Duodenal mucosa (tissue), 2 donors: ENCODE measurements at regions not wholly inside any gene's neighbourhood (a gene's known extent, or its start where the extent isn't known, plus 50 kb on each side); places are given as distances from the start of the nearest gene placed in this dataset.

ENCODE experiments used
- H3K27ac ChIP-seq: one replicate; pipeline ENCODE4 v1.7.0; 2013; ENCODE audit warnings: low read depth, low read length
- H3K27me3 ChIP-seq, 2 donors: one replicate each; pipeline ENCODE4 v1.7.0; 2013; ENCODE audit warnings: low read length in 2 of 2, control low read depth in 1 of 2; ENCODE audit not compliant: insufficient read depth in 2 of 2, control insufficient read depth in 1 of 2
- H3K36me3 ChIP-seq, 2 donors: one replicate each; pipeline ENCODE4 v1.7.0; 2013; ENCODE audit warnings: low read length in 2 of 2, control low read depth in 1 of 2; ENCODE audit not compliant: insufficient read depth in 2 of 2, control insufficient read depth in 1 of 2
- H3K4me1 ChIP-seq, 2 donors: one replicate each; pipeline ENCODE4 v1.7.0; 2013; ENCODE audit warnings: low read length in 2 of 2, control low read depth in 1 of 2; ENCODE audit not compliant: insufficient read depth in 2 of 2, control insufficient read depth in 1 of 2
- H3K4me3 ChIP-seq, 2 donors: one replicate each; pipeline ENCODE4 v1.7.0; 2013; ENCODE audit warnings: low read length in 2 of 2, low read depth in 1 of 2
- H3K9ac ChIP-seq, 2 donors: one replicate each; pipeline ENCODE4 v1.7.0; 2013; ENCODE audit warnings: low read length in 2 of 2, low read depth in 1 of 2
- H3K9me3 ChIP-seq, 2 donors: one replicate each; pipeline ENCODE4 v1.7.0; 2013; ENCODE audit warnings: low read length in 2 of 2, control low read depth in 1 of 2; ENCODE audit not compliant: control insufficient read depth in 1 of 2

DNA sequence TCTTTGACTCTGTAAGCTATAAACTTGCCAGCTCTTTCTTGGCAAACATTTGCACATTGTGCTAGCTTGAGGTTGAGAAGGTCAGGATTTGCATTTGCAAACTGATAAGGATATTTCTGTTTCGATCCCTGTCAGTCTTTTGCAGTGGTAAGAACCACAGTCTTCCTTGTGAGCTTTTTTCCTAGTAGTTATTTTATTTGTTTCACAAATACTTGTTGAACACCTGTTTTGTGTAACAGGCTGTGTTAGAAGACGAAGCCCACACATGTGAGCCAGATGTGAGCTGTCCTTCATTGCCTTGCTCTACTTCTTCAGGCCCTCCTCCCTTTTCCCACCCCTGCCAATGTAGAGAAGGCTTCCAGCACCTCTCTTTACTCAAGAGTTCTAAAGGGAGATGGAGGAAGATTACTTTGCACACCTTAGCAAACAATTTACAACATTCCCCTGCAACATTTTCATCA is 327.0 kb upstream of the KLF4 start:
- Histone ChIP-seq H3K9ac (no peak overlapping the region), H3K27me3 (no peaks in the 10 kb centered on the region), H3K9me3 (no peaks in the 10 kb centered on the region), H3K4me1 (peaks cover 9 to 21% of the 10 kb centered on the region in 2 donors), H3K4me3 (no peak overlapping the region), H3K27ac (no peak overlapping the region), H3K36me3 (no peaks in the 10 kb centered on the region)

DNA sequence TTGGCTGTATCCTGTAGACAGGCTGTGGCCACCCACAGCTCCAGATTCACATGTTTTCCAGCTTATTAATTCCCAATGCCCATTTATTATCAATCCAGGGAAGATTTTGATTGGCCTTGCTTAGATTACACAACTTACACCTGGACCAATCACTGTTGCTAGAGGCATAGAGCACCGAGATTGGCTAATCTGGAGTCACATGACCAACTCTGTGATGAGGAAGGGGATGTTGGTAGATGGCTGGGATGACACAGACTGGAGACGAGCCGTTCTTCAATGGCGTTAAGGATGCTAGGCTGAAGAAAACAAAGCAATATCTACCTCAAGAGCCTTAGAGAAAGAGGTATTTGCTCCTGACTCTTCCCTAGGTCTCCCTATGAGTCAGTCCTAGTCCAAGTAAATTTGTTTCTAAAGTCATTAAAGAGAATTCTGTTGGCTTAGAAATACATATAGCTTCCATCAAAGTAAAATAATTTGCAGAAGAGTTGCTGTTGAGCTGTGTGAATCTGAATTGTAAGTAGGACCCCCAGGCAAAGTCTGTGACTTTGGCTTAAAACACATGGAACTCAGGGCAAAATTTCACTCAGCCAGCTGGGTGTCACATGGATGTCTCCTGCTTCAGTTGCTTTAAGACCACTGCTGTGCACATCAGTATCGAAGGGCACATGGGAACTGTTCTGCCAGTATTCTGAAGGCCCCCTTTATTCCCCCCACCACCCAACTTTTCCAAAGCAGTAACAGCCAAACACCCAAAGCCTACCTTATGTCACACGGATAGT is 326.4 kb upstream of the KLF4 start:
- no peak overlapping the region for H3K9ac ChIP-seq
- no peaks in the 10 kb centered on the region for H3K9me3 ChIP-seq
- H3K4me1 ChIP-seq: peaks cover 9 to 19% of the 10 kb centered on the region in 2 donors
- H3K27ac ChIP-seq: no peak overlapping the region
- no peaks in the 10 kb centered on the region for H3K27me3 ChIP-seq
- H3K36me3 ChIP-seq: no peaks in the 10 kb centered on the region
- no peak overlapping the region for H3K4me3 ChIP-seq

DNA sequence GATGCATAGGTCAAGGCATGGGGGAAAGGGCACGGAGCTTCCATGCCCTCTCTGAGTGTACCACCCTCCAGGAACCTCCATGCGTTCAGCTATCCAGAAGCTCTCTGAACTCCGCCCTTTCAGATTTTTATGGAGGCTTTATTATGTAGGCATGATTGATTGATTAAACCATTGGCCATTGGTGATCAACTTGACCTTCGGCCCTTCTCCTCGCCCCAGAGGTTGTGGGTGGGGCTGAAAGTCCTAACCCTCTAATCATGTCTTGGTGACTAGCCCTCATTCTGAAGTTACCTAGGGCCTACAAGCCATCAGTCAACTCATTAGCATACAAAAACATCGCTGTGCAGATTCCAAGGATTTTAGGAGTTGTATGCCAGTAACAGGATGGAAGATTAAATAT is 323.7 kb upstream of the KLF4 start:
- Histone ChIP-seq H3K4me1 (peaks cover 14 to 24% of the 10 kb centered on the region in 2 donors), H3K27me3 (no peaks in the 10 kb centered on the region), H3K9me3 (no peaks in the 10 kb centered on the region), H3K9ac (no peak overlapping the region), H3K36me3 (no peaks in the 10 kb centered on the region), H3K27ac (no peak overlapping the region), H3K4me3 (no peak overlapping the region)

DNA sequence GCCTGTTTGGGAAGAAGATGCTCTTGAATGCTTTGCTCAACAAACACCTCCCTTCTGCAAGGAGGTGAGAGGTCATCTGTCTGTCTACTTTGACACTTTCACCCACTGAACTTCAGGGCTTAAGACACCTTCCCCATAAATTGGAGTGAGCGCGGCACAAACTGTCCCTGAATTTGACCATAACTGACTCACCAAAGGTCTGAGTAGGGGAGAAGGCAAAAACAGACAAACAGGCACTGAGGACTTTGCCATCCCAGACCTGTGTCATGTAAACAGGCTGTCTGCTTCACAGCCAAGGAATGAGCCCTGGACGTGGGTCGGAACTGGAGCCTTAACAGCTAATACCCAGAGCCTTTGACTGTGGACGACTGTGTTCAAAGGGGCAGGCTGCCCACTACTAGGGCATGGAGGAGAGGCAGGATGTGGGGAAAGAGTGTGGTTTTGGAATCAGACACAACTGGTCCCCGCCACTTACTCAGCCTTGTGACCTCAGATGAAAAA is 320.9 kb upstream of the KLF4 start:
- Histone ChIP-seq H3K9ac (no peak overlapping the region), H3K4me1 (peaks cover 8% of the 10 kb centered on the region in 2 donors), H3K27me3 (no peaks in the 10 kb centered on the region), H3K27ac (no peak overlapping the region), H3K4me3 (no peak overlapping the region), H3K36me3 (no peaks in the 10 kb centered on the region), H3K9me3 (no peaks in the 10 kb centered on the region)

DNA sequence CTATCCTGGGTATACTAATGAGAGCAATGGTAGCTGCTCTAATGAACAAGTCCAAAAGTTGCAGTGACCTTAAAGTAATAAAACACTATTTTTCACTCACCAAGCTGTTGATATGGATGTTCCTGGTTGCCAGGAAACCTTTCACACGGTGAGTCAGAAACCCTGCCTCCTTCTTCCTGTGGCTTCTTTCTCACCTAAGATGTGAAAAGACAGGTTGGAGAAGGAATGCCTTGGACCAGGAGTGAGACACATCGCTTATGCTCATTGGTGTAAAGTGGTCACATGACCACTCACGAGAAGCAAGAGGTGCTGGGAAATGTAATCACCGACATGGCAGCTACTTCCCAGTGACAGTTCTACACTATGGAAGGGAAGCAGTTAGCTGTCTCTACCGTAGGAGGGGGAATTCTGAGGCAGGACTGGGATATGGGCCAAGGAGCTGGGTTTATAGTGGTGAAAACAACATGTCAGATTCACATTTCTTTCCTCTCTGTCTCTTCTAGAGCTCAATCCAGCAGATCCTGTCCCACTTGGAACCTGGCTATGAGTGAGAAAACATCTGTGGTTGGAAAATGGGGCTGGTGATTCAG is 320.4 kb upstream of the KLF4 start:
- Histone ChIP-seq H3K27ac (no peak overlapping the region), H3K4me3 (no peak overlapping the region), H3K36me3 (no peaks in the 10 kb centered on the region), H3K27me3 (no peaks in the 10 kb centered on the region), H3K9ac (no peak overlapping the region), H3K9me3 (no peaks in the 10 kb centered on the region), H3K4me1 (peaks cover 8% of the 10 kb centered on the region in 2 donors)

DNA sequence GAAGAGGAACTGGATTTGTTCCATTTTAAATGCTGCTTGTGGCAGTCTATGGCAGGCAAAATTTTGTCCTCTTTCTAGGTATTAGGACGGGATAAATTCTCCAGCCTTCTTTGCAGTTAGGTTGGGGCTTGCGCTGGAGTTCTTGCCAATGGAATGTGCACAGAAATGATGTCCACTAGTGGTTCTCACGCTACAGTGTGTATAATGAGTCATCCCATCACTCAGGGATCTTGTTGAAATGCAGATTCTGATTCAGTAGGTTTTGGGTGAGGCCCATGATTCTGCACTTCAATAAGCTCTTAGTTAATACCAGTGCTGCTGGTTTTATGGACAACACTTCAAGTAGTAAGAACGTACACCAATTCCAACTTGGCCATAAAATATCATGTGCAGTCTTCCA is 317.6 kb upstream of the KLF4 start:
- Histone ChIP-seq H3K9ac (no peak overlapping the region), H3K4me1 (peaks cover 5 to 8% of the 10 kb centered on the region in 2 donors), H3K27me3 (no peaks in the 10 kb centered on the region), H3K4me3 (no peak overlapping the region), H3K9me3 (no peaks in the 10 kb centered on the region), H3K27ac (no peak overlapping the region), H3K36me3 (no peaks in the 10 kb centered on the region)

DNA sequence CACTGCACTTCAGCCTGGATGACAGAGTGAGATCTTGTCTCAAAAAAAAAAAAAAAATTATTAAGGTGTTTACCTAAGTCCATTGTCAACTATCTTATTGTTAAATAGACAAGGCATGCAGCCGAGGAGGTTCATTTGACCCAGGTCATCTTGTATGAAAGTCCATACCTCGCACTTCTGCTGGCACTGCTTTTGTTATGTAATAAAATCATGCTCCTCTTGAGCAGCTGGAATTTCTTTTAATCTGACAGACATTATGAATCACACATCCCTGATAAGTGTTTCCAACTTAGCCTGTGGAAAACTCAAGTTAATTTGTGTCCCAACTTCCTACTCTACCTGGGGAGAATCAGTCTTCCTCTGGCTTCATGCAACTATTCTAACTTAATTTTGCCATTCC is 315.6 kb upstream of the KLF4 start:
- no peaks in the 10 kb centered on the region for H3K27me3 ChIP-seq
- no peaks in the 10 kb centered on the region for H3K36me3 ChIP-seq
- peaks cover 3 to 4% of the 10 kb centered on the region in 2 donors for H3K4me1 ChIP-seq
- no peaks in the 10 kb centered on the region for H3K9me3 ChIP-seq
- H3K4me3 ChIP-seq: no peak overlapping the region
- H3K27ac ChIP-seq: no peak overlapping the region
- no peak overlapping the region for H3K9ac ChIP-seq

DNA sequence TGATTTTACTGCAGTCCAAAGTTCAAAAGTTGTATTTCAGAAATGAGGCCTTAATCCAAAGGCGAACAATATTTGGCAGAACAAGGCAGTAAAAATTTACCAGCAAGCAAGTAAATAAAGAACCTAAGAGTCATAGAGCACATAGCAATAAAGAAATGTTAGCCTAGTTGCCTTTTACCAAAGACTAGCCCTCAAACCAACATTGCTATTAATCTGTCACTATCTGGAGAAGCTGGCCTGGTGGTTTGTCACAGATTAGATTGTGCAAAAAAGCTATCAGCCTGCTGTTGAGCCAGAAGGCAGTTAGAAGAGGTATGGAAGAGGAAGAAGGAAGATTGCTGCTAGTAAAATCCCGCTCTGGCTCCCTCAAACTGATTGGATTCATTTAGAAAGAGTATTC is 304.7 kb upstream of the KLF4 start:
- Histone ChIP-seq H3K36me3 (no peaks in the 10 kb centered on the region), H3K9me3 (no peaks in the 10 kb centered on the region), H3K4me1 (peaks cover 17 to 20% of the 10 kb centered on the region in 2 donors), H3K9ac (no peak overlapping the region), H3K27ac (no peak overlapping the region), H3K27me3 (no peaks in the 10 kb centered on the region), H3K4me3 (no peak overlapping the region)

DNA sequence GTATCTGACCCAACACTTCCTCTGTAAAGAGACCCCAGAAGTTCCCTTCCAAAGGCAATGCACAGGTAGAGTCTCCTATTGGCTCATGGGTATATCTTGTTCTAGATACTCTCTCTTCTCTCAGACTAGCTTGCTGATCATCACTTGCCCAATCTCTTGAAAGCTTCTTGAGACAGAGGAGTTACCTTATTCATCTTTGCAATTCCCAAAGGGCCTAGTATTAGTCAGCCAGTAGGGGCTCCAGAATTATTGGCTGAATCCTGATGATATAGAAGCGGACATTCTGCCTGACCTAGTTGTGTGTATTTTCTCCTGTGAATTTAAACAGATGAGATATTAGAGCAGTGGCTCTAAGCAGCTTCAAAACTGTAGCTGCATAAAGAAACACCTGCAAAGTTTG is 304.0 kb upstream of the KLF4 start:
- no peak overlapping the region for H3K4me3 ChIP-seq
- no peaks in the 10 kb centered on the region for H3K9me3 ChIP-seq
- H3K27me3 ChIP-seq: no peaks in the 10 kb centered on the region
- no peak overlapping the region for H3K27ac ChIP-seq
- no peak overlapping the region for H3K9ac ChIP-seq
- H3K36me3 ChIP-seq: no peaks in the 10 kb centered on the region
- peaks cover 17 to 20% of the 10 kb centered on the region in 2 donors for H3K4me1 ChIP-seq

DNA sequence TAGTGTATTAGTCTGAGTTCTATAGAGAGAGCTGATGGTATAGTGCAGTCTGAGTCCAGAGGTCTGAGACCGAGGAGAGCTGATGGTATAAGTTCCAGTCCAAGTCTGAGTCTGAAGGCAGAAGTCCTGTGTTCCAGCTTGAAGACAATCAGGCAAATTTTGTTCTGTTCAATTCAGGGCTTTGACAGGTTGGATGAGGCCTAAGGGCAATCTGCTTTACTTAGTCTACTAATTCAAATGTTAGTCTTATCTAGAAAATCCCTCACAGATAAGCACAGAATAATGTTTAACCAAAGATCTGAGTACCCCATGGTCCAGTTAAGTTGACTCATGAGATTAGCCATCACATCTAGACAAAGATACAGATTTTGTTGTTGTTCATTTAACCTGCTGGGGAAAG is 303.0 kb upstream of the KLF4 start:
- Histone ChIP-seq H3K27me3 (no peaks in the 10 kb centered on the region), H3K4me1 (peaks cover 13 to 20% of the 10 kb centered on the region in 2 donors), H3K27ac (no peak overlapping the region), H3K9me3 (no peaks in the 10 kb centered on the region), H3K9ac (no peak overlapping the region), H3K36me3 (no peaks in the 10 kb centered on the region), H3K4me3 (no peak overlapping the region)
